ENCODE measurements at regions not wholly inside any gene's neighbourhood (a gene's known extent, or its start where the extent isn't known, plus 50 kb on each side); places are given as distances from the start of the nearest gene placed in this dataset.

DNA sequence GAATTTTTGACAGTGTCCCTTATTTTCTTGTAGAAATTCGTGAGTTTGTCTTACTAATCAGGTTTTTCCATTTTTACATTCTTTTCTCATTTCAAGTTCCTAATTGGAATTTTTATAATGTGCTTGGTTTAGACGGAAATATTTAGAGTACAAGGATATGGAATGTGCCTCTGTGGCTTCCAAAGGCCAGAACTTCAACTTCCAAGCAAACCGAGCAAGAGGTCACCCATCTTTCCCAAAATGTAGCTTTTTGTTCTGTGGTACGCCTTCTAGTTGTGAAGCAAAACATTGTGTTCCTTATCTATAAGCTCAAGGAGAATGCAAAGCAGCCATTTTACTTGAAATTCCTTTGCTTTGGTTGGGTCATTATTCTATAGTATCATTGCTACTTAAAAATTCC lies 212.8 kb upstream of the PACRGL start (continued):
- TF ChIP-seq, protein P1, sequence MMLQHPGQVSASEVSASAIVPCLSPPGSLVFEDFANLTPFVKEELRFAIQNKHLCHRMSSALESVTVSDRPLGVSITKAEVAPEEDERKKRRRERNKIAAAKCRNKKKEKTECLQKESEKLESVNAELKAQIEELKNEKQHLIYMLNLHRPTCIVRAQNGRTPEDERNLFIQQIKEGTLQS (IDR thresholded peaks at IDR 0.05), result no peak
- TF ChIP-seq, protein P1 (CRISPR knock-in tag; conservative IDR thresholded peaks at IDR 0.05), result no peak
- TF ChIP-seq, protein P2, sequence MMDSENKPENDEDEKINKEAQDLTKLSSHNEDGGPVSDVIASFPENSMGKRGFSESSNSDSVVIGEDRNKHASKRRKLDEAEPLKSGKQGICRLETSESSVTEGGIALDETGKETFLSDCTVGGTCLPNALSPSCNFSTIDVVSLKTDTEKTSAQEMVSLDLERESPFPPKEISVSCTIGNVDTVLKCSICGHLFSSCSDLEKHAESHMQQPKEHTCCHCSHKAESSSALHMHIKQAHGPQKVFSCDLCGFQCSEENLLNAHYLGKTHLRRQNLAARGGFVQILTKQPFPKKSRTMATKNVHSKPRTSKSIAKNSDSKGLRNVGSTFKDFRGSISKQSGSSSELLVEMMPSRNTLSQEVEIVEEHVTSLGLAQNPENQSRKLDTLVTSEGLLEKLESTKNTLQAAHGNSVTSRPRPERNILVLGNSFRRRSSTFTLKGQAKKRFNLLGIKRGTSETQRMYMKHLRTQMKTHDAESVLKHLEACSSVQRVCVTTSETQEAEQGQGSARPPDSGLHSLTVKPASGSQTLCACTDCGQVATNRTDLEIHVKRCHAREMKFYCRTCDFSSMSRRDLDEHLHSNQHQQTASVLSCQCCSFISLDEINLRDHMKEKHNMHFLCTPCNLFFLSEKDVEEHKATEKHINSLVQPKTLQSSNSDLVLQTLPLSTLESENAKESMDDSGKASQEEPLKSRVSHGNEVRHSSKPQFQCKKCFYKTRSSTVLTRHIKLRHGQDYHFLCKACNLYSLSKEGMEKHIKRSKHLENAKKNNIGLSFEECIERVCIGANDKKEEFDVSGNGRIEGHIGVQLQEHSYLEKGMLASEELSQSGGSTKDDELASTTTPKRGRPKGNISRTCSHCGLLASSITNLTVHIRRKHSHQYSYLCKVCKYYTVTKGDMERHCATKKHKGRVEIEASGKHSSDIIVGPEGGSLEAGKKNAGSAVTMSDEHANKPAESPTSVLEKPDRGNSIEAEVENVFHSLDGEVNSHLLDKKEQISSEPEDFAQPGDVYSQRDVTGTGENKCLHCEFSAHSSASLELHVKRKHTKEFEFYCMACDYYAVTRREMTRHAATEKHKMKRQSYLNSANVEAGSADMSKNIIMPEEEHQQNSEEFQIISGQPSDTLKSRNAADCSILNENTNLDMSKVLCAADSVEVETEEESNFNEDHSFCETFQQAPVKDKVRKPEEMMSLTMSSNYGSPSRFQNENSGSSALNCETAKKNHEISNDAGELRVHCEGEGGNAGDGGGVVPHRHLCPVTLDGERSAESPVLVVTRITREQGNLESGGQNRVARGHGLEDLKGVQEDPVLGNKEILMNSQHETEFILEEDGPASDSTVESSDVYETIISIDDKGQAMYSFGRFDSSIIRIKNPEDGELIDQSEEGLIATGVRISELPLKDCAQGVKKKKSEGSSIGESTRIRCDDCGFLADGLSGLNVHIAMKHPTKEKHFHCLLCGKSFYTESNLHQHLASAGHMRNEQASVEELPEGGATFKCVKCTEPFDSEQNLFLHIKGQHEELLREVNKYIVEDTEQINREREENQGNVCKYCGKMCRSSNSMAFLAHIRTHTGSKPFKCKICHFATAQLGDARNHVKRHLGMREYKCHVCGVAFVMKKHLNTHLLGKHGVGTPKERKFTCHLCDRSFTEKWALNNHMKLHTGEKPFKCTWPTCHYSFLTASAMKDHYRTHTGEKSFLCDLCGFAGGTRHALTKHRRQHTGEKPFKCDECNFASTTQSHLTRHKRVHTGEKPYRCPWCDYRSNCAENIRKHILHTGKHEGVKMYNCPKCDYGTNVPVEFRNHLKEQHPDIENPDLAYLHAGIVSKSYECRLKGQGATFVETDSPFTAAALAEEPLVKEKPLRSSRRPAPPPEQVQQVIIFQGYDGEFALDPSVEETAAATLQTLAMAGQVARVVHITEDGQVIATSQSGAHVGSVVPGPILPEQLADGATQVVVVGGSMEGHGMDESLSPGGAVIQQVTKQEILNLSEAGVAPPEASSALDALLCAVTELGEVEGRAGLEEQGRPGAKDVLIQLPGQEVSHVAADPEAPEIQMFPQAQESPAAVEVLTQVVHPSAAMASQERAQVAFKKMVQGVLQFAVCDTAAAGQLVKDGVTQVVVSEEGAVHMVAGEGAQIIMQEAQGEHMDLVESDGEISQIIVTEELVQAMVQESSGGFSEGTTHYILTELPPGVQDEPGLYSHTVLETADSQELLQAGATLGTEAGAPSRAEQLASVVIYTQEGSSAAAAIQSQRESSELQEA (IDR thresholded peaks at IDR 0.05; ENCODE audit: low read depth), result no peak
- TF ChIP-seq KDM1A (IDR thresholded peaks at IDR 0.05), result no peak
- TF ChIP-seq MIER1 (IDR thresholded peaks at IDR 0.05; ENCODE audit: low read depth), result no peak
- no peak for TF ChIP-seq PHF8 (IDR thresholded peaks at IDR 0.05; ENCODE audit: borderline replicate concordance, low read length)
- no peak for TF ChIP-seq ZBTB1 (CRISPR knock-in tag; IDR thresholded peaks at IDR 0.05; ENCODE audit: borderline replicate concordance, low read depth)
- TF ChIP-seq SP1 (CRISPR knock-in tag; IDR thresholded peaks at IDR 0.05), result no peak
- TF ChIP-seq, protein P3, sequence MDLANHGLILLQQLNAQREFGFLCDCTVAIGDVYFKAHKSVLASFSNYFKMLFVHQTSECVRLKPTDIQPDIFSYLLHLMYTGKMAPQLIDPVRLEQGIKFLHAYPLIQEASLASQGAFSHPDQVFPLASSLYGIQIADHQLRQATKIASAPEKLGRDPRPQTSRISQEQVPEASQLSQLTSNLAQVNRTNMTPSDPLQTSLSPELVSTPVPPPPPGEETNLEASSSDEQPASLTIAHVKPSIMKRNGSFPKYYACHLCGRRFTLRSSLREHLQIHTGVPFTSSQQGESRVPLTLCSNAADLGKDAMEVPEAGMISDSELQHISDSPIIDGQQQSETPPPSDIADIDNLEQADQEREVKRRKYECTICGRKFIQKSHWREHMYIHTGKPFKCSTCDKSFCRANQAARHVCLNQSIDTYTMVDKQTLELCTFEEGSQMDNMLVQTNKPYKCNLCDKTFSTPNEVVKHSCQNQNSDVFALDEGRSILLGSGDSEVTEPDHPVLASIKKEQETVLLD (IDR thresholded peaks at IDR 0.05), result no peak
- TF ChIP-seq CBFA2T3 (IDR thresholded peaks at IDR 0.05), result no peak
- TF ChIP-seq, protein P4, sequence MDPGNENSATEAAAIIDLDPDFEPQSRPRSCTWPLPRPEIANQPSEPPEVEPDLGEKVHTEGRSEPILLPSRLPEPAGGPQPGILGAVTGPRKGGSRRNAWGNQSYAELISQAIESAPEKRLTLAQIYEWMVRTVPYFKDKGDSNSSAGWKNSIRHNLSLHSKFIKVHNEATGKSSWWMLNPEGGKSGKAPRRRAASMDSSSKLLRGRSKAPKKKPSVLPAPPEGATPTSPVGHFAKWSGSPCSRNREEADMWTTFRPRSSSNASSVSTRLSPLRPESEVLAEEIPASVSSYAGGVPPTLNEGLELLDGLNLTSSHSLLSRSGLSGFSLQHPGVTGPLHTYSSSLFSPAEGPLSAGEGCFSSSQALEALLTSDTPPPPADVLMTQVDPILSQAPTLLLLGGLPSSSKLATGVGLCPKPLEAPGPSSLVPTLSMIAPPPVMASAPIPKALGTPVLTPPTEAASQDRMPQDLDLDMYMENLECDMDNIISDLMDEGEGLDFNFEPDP (CRISPR knock-in tag; IDR thresholded peaks at IDR 0.05), result no peak
- no peak for TF ChIP-seq CCNT2 (IDR thresholded peaks at IDR 0.05; ENCODE audit: borderline replicate concordance, extremely low read depth, insufficient read length, low read depth, low read length)
